ENCODE measurements at regions not wholly inside any gene's neighbourhood (a gene's known extent, or its start where the extent isn't known, plus 50 kb on each side); places are given as distances from the start of the nearest gene placed in this dataset.

DNA sequence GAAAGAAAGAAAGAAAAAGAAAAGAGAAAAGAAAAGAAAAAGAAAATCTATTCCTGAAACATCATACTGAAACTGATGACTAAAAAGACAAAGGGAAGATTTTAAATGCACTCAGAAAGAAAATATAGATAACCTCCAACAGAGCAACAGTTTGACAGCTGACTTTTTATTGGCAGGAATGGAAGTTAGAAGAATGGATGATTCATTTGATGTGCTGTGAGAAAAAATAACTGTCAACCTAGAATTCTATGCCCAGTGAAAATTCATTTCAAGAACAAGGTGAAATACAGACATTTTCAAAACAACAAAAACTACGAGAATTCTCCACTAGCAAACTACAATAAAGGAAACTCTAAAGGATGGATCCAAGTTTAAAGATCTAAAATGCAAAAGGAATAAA lies 50.5 kb upstream of the HSPA12A start:
- no peak for ATAC-seq
- TF ChIP-seq RARB (CRISPR knock-in tag; IDR thresholded peaks at IDR 0.05), result no peak
- no peak for TF ChIP-seq OSR1 (CRISPR knock-in tag; IDR thresholded peaks at IDR 0.05)
- TF ChIP-seq ESRRG (CRISPR knock-in tag; IDR thresholded peaks at IDR 0.05), result no peak
- TF ChIP-seq, protein P1, sequence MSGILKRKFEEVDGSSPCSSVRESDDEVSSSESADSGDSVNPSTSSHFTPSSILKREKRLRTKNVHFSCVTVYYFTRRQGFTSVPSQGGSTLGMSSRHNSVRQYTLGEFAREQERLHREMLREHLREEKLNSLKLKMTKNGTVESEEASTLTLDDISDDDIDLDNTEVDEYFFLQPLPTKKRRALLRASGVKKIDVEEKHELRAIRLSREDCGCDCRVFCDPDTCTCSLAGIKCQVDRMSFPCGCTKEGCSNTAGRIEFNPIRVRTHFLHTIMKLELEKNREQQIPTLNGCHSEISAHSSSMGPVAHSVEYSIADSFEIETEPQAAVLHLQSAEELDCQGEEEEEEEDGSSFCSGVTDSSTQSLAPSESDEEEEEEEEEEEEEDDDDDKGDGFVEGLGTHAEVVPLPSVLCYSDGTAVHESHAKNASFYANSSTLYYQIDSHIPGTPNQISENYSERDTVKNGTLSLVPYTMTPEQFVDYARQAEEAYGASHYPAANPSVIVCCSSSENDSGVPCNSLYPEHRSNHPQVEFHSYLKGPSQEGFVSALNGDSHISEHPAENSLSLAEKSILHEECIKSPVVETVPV (CRISPR knock-in tag; IDR thresholded peaks at IDR 0.05), result no peak
- no peak for TF ChIP-seq ARNTL (CRISPR knock-in tag; IDR thresholded peaks at IDR 0.05; ENCODE audit: borderline replicate concordance, low read depth)

DNA sequence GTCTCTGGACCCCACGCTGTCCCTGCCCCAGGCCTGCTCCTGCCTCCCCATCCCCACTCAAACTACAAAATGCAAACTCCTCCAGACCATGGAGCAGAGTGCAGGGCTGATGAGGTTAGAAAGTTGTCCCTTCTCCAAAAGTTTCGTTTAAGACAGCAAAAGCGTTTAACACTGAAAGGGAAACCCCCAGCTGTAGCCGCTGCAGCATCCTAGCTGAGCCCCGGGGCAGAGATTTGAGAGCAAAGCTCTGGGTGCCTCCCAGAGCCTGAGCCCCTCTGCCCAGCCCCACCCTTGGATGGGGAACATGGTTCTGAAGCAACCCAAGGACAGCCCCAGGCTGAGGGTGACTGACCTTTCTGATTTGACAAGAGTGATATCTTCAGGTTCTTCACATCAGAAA lies 52.8 kb upstream of the ENO4 start:
- TF ChIP-seq TOX (CRISPR knock-in tag; IDR thresholded peaks at IDR 0.05; ENCODE audit: borderline replicate concordance) (no peak), ZNF70 (CRISPR knock-in tag; IDR thresholded peaks at IDR 0.05) (no peak), ZNF8 (CRISPR knock-in tag; IDR thresholded peaks at IDR 0.05) (no peak), ISL1 (CRISPR knock-in tag; IDR thresholded peaks at IDR 0.05) (no peak), GLIS3 (CRISPR knock-in tag; IDR thresholded peaks at IDR 0.05) (no peak), RARB (CRISPR knock-in tag; IDR thresholded peaks at IDR 0.05) (no peak), SNAI2 (CRISPR knock-in tag; IDR thresholded peaks at IDR 0.05) (no peak), BACH2 (CRISPR knock-in tag; IDR thresholded peaks at IDR 0.05; ENCODE audit: borderline replicate concordance) (no peak), ZFP30 (CRISPR knock-in tag; IDR thresholded peaks at IDR 0.05) (no peak), ZFP3 (CRISPR knock-in tag; IDR thresholded peaks at IDR 0.05) (no peak), TCF4 (CRISPR knock-in tag; IDR thresholded peaks at IDR 0.05; ENCODE audit: borderline replicate concordance) (no peak), CSDC2 (CRISPR knock-in tag; IDR thresholded peaks at IDR 0.05) (no peak), ZC3H10 (CRISPR knock-in tag; IDR thresholded peaks at IDR 0.05) (no peak), ESRRG (CRISPR knock-in tag; IDR thresholded peaks at IDR 0.05) (no peak), PPARA (CRISPR knock-in tag; IDR thresholded peaks at IDR 0.05; ENCODE audit: borderline replicate concordance) (no peak), ZNF565 (CRISPR knock-in tag; conservative IDR thresholded peaks at IDR 0.05; ENCODE audit: low read depth) (no peak)
- TF ChIP-seq, protein P2, sequence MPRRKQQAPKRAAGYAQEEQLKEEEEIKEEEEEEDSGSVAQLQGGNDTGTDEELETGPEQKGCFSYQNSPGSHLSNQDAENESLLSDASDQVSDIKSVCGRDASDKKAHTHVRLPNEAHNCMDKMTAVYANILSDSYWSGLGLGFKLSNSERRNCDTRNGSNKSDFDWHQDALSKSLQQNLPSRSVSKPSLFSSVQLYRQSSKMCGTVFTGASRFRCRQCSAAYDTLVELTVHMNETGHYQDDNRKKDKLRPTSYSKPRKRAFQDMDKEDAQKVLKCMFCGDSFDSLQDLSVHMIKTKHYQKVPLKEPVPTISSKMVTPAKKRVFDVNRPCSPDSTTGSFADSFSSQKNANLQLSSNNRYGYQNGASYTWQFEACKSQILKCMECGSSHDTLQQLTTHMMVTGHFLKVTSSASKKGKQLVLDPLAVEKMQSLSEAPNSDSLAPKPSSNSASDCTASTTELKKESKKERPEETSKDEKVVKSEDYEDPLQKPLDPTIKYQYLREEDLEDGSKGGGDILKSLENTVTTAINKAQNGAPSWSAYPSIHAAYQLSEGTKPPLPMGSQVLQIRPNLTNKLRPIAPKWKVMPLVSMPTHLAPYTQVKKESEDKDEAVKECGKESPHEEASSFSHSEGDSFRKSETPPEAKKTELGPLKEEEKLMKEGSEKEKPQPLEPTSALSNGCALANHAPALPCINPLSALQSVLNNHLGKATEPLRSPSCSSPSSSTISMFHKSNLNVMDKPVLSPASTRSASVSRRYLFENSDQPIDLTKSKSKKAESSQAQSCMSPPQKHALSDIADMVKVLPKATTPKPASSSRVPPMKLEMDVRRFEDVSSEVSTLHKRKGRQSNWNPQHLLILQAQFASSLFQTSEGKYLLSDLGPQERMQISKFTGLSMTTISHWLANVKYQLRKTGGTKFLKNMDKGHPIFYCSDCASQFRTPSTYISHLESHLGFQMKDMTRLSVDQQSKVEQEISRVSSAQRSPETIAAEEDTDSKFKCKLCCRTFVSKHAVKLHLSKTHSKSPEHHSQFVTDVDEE (CRISPR knock-in tag; IDR thresholded peaks at IDR 0.05), result no peak
- TF ChIP-seq, protein P1 (CRISPR knock-in tag; IDR thresholded peaks at IDR 0.05), result no peak
- TF ChIP-seq, protein P3, sequence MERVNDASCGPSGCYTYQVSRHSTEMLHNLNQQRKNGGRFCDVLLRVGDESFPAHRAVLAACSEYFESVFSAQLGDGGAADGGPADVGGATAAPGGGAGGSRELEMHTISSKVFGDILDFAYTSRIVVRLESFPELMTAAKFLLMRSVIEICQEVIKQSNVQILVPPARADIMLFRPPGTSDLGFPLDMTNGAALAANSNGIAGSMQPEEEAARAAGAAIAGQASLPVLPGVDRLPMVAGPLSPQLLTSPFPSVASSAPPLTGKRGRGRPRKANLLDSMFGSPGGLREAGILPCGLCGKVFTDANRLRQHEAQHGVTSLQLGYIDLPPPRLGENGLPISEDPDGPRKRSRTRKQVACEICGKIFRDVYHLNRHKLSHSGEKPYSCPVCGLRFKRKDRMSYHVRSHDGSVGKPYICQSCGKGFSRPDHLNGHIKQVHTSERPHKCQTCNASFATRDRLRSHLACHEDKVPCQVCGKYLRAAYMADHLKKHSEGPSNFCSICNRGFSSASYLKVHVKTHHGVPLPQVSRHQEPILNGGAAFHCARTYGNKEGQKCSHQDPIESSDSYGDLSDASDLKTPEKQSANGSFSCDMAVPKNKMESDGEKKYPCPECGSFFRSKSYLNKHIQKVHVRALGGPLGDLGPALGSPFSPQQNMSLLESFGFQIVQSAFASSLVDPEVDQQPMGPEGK (CRISPR knock-in tag; IDR thresholded peaks at IDR 0.05; ENCODE audit: borderline replicate concordance), result no peak
- TF ChIP-seq, protein P4, sequence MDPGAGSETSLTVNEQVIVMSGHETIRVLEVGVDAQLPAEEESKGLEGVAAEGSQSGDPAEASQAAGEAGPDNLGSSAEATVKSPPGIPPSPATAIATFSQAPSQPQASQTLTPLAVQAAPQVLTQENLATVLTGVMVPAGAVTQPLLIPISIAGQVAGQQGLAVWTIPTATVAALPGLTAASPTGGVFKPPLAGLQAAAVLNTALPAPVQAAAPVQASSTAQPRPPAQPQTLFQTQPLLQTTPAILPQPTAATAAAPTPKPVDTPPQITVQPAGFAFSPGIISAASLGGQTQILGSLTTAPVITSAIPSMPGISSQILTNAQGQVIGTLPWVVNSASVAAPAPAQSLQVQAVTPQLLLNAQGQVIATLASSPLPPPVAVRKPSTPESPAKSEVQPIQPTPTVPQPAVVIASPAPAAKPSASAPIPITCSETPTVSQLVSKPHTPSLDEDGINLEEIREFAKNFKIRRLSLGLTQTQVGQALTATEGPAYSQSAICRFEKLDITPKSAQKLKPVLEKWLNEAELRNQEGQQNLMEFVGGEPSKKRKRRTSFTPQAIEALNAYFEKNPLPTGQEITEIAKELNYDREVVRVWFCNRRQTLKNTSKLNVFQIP (CRISPR knock-in tag; IDR thresholded peaks at IDR 0.05; ENCODE audit: borderline replicate concordance, low read depth), result no peak
- peak; percentile 28 for ATAC-seq

DNA sequence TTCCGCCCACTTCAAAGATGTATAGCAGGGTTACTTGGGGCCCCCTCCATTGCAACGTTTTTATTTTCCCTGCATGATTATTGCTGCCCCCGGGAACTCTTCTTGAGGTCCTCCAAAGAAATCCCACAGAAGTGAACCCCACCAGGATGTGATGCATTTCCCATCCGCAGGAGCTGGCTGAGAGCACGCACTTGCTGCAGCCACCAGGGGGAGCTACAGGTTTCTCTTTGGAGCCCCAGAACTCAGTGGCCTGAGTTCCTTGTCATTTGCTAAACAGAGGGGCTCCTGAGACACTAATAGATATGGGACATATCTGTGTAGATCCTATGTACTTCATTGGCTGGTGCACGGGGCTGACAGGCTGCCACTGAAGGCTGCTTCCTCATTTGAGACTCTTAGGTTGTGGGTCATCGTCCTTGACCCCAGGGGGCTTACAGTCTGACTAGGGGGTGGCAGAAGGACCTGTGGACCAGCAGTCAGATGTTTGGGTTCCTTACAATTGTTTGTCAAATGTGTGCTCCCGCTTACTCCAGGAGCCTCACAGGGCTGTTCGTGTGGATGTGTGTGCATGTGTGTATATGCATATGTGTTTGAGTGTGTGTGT lies 52.3 kb upstream of the ENO4 start:
- peak; percentile 99 for ATAC-seq
- TF ChIP-seq, protein P1 (CRISPR knock-in tag; IDR thresholded peaks at IDR 0.05), result no peak
- no peak for TF ChIP-seq ZNF8 (CRISPR knock-in tag; IDR thresholded peaks at IDR 0.05)
- no peak for TF ChIP-seq OSR1 (CRISPR knock-in tag; IDR thresholded peaks at IDR 0.05)
- TF ChIP-seq ZFP30 (CRISPR knock-in tag; IDR thresholded peaks at IDR 0.05), result no peak
- TF ChIP-seq ZFP3 (CRISPR knock-in tag; IDR thresholded peaks at IDR 0.05), result no peak
- TF ChIP-seq TOX (CRISPR knock-in tag; IDR thresholded peaks at IDR 0.05; ENCODE audit: borderline replicate concordance), result no peak
- TF ChIP-seq CSDC2 (CRISPR knock-in tag; IDR thresholded peaks at IDR 0.05), result no peak
- TF ChIP-seq, protein P3 (CRISPR knock-in tag; IDR thresholded peaks at IDR 0.05; ENCODE audit: borderline replicate concordance), result no peak
- no peak for TF ChIP-seq RARB (CRISPR knock-in tag; IDR thresholded peaks at IDR 0.05)
- no peak for TF ChIP-seq PPARA (CRISPR knock-in tag; IDR thresholded peaks at IDR 0.05; ENCODE audit: borderline replicate concordance)
- TF ChIP-seq ARNTL (CRISPR knock-in tag; IDR thresholded peaks at IDR 0.05; ENCODE audit: borderline replicate concordance, low read depth), result no peak
- TF ChIP-seq ZC3H10 (CRISPR knock-in tag; IDR thresholded peaks at IDR 0.05), result no peak
- no peak for TF ChIP-seq GLIS3 (CRISPR knock-in tag; IDR thresholded peaks at IDR 0.05)

Measured in SK-N-SH treated with all-trans-retinoic acid at 6 μM for 48 hours (cell line).